RWPE1 (cell line): ENCODE measurements at regions not wholly inside any gene's neighbourhood (a gene's known extent, or its start where the extent isn't known, plus 50 kb on each side); places are given as distances from the start of the nearest gene placed in this dataset.
A peak's percentile ranks its signal among the peaks of the same experiment; 100 is the strongest.

Source experiments
- CTCF ChIA-PET: fragments of 350-600 bp; sonication (Branson Sonifier 250); formaldehyde crosslinking; extraction: SDS; loops from one replicate; lab custom pipeline; 2021; lab: Yijun Ruan, JAX
- POLR2A ChIA-PET: fragments of 400-600 bp; formaldehyde crosslinking; extraction: SDS; loops from one replicate; lab custom pipeline; 2020; ENCODE audit warnings: antibody characterized with exemption; ENCODE audit not compliant: low non-redundant PET; lab: Yijun Ruan, JAX
- DNase-seq: peaks from one replicate; pipeline ENCODE4 v3.0.0; 2012; ENCODE audit warnings: low spot score
- H3K27ac ChIP-seq: fragments of 450-650 bp; 2 replicates; pipeline ENCODE4 v1.5.1; 2017
- CTCF ChIP-seq: fragments of 450-650 bp; conservative IDR thresholded peaks from 2 replicates; pipeline ENCODE4 v1.5.1; 2017; ENCODE audit warnings: low read depth, mild to moderate bottlenecking

- H3K27ac ChIP-seq = no peak overlapping the region
- DNase-seq = no peak
- POLR2A ChIA-PET = no interaction called here
- CTCF ChIA-PET = interaction anchor here (1.8 to 2.3 kb wide), 2 partner anchors 113 to 114 kb away, joined by 8 to 15 read pairs; no protein-coding TSS in a partner anchor
- no peak for TF ChIP-seq CTCF
These were observed 223.2 kb upstream of the IGF1R start for GRCh38 chr15:98425173-98425572.

GRCh38 chr15:98427321-98427720, 221.0 kb upstream of the IGF1R start:
- POLR2A ChIA-PET = no interaction called here
- CTCF ChIA-PET = interaction anchor here (0.6 to 2.3 kb wide), 9 partner anchors 11 to 592 kb away, joined by 3 to 15 read pairs (median 4); no protein-coding TSS in a partner anchor

GRCh38 chr15:98428253-98428989, 219.9 kb upstream of the IGF1R start:
- POLR2A ChIA-PET = no interaction called here
- peak overlapping the region; percentile 66 for H3K27ac ChIP-seq
- peak; percentile 76 for DNase-seq

More at GRCh38 chr15:98427321-98427720, 221.0 kb upstream of the IGF1R start:
- no peak for DNase-seq
- no peak overlapping the region for H3K27ac ChIP-seq
- TF ChIP-seq CTCF = no peak

GRCh38 chr15:98431171-98431570, 217.2 kb upstream of the IGF1R start:
- H3K27ac ChIP-seq = no peak overlapping the region
- DNase-seq = no peak
- ChIA-PET POLR2A (no interaction called here), CTCF (interaction anchor here (0.6 kb wide), 1 partner anchor 115 kb away, joined by 3 read pairs; no protein-coding TSS in a partner anchor)
- no peak for TF ChIP-seq CTCF

More at GRCh38 chr15:98428253-98428989, 219.9 kb upstream of the IGF1R start:
- CTCF ChIA-PET = interaction anchor here (0.5 to 1.8 kb wide), 32 partner anchors 8 to 753 kb away, joined by 3 to 21 read pairs (median 3); no protein-coding TSS in a partner anchor
- TF ChIP-seq CTCF = peak; percentile 96

GRCh38 chr15:98433346-98433745, 215.0 kb upstream of the IGF1R start:
- TF ChIP-seq CTCF = no peak
- DNase-seq = no peak
- H3K27ac ChIP-seq = no peak overlapping the region
- ChIA-PET CTCF (interaction anchor here (0.5 kb wide), 1 partner anchor 14 kb away, joined by 3 read pairs; no protein-coding TSS in a partner anchor), POLR2A (no interaction called here)

GRCh38 chr15:98433856-98434255, 214.5 kb upstream of the IGF1R start:
- DNase-seq = no peak
- POLR2A ChIA-PET = no interaction called here
- CTCF ChIA-PET = interaction anchor here (0.5 kb wide), 1 partner anchor 14 kb away, joined by 3 read pairs; no protein-coding TSS in a partner anchor
- TF ChIP-seq CTCF = no peak
- no peak overlapping the region for H3K27ac ChIP-seq
